ENCODE measurements at regions not wholly inside any gene's neighbourhood (a gene's known extent, or its start where the extent isn't known, plus 50 kb on each side); places are given as distances from the start of the nearest gene placed in this dataset.

GRCh38 chr3:153311541-153311940 lies 149.5 kb downstream of the RAP2B start:
- no peak for TF ChIP-seq CTCF (IDR thresholded peaks at IDR 0.05; ENCODE audit: insufficient read depth, low read depth, low read length)
- no peak for DNase-seq (ENCODE audit: low read depth)
- no peak overlapping the region for H3K4me3 ChIP-seq (ENCODE audit: low read depth, low read length)

- no peak overlapping the region for H3K4me3 ChIP-seq (ENCODE audit: low read depth, low read length)
- peak; percentile 36 for DNase-seq (ENCODE audit: low read depth)
- TF ChIP-seq CTCF (IDR thresholded peaks at IDR 0.05; ENCODE audit: insufficient read depth, low read depth, low read length): no peak
Observed at GRCh38 chr3:153313302-153313965, 151.4 kb downstream of the RAP2B start.

- no peak for DNase-seq (ENCODE audit: low read depth)
- H3K4me3 ChIP-seq (ENCODE audit: low read depth, low read length): no peak overlapping the region
- no peak for TF ChIP-seq CTCF (IDR thresholded peaks at IDR 0.05; ENCODE audit: insufficient read depth, low read depth, low read length)
Observed at GRCh38 chr3:153314038-153314437, 152.0 kb downstream of the RAP2B start.

GRCh38 chr3:153315781-153316180 lies 153.8 kb downstream of the RAP2B start:
- no peak overlapping the region for H3K4me3 ChIP-seq (ENCODE audit: low read depth, low read length)
- no peak for TF ChIP-seq CTCF (IDR thresholded peaks at IDR 0.05; ENCODE audit: insufficient read depth, low read depth, low read length)
- no peak for DNase-seq (ENCODE audit: low read depth)

- no peak overlapping the region for H3K4me3 ChIP-seq (ENCODE audit: low read depth, low read length)
- DNase-seq (ENCODE audit: low read depth): no peak
- no peak for TF ChIP-seq CTCF (IDR thresholded peaks at IDR 0.05; ENCODE audit: insufficient read depth, low read depth, low read length)
Observed at GRCh38 chr3:153319705-153320554, 157.9 kb downstream of the RAP2B start.

DNA sequence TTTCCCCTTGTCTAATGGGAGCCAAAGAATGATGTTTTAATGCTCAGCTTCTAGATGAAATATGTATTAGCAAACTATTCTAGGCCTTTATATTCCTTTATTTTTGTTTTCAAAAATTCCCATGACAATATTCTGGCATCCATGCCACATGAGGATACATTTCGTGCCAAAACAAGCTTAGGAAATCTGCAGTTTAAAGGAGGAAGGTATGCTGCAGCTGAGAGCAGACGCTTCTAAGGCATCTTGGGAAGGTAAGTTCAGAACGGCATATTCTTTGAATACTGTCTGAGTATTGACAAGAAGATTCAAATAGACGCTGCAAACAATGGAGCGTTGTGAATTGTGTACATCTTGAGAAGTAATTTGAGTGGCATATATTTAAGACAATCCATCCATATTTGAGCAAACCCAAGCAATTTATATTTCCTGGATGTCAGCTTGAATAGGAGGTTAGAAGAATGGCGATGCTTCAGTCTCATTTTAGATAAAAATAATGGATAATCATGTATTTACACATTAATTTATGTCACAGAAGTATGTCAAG lies 158.6 kb downstream of the RAP2B start:
- no peak for DNase-seq (ENCODE audit: low read depth)
- no peak overlapping the region for H3K4me3 ChIP-seq (ENCODE audit: low read depth, low read length)
- TF ChIP-seq CTCF (IDR thresholded peaks at IDR 0.05; ENCODE audit: insufficient read depth, low read depth, low read length): no peak

Measured in fibroblast of villous mesenchyme (primary cell).